ENCODE measurements at regions not wholly inside any gene's neighbourhood (a gene's known extent, or its start where the extent isn't known, plus 50 kb on each side); places are given as distances from the start of the nearest gene placed in this dataset.

GRCh38 chr2:217625557-217626169 lies 377.1 kb downstream of the TNS1 start:
- no peak for DNase-seq (ENCODE audit: low spot score)

- no peak for DNase-seq (ENCODE audit: low spot score)
These were observed 379.4 kb downstream of the TNS1 start for GRCh38 chr2:217623281-217623912.

- DNase-seq (ENCODE audit: low spot score): peak; percentile 36
These were observed 380.4 kb downstream of the TNS1 start for GRCh38 chr2:217622205-217623060.

GRCh38 chr2:217621391-217621801 lies 381.4 kb downstream of the TNS1 start:
- no peak for DNase-seq (ENCODE audit: low spot score)

- no peak for DNase-seq (ENCODE audit: low spot score)
These were observed 384.1 kb downstream of the TNS1 start for GRCh38 chr2:217618744-217619143.

- DNase-seq (ENCODE audit: low spot score): no peak
These were observed 385.2 kb downstream of the TNS1 start for GRCh38 chr2:217617616-217618022.

- no peak for DNase-seq (ENCODE audit: low spot score)
These were observed 385.9 kb downstream of the TNS1 start for GRCh38 chr2:217616936-217617335.

- DNase-seq (ENCODE audit: low spot score): no peak
These were observed 387.6 kb downstream of the TNS1 start for GRCh38 chr2:217615171-217615570.

GRCh38 chr2:217614498-217614897 lies 388.3 kb downstream of the TNS1 start:
- DNase-seq (ENCODE audit: low spot score): no peak

GRCh38 chr2:217614096-217614495 lies 388.7 kb downstream of the TNS1 start:
- DNase-seq (ENCODE audit: low spot score): no peak

- DNase-seq (ENCODE audit: low spot score): no peak
These were observed 389.9 kb downstream of the TNS1 start for GRCh38 chr2:217612920-217613319.

GRCh38 chr2:217612211-217612610 lies 390.6 kb downstream of the TNS1 start:
- DNase-seq (ENCODE audit: low spot score): no peak

- DNase-seq (ENCODE audit: low spot score): no peak
These were observed 391.1 kb downstream of the TNS1 start for GRCh38 chr2:217611626-217612127.

GRCh38 chr2:217611056-217611455 lies 391.7 kb downstream of the TNS1 start:
- DNase-seq (ENCODE audit: low spot score): no peak

- no peak for DNase-seq (ENCODE audit: low spot score)
These were observed 392.4 kb downstream of the TNS1 start for GRCh38 chr2:217610401-217610814.

- DNase-seq (ENCODE audit: low spot score): no peak
These were observed 392.8 kb downstream of the TNS1 start for GRCh38 chr2:217609952-217610351.

- DNase-seq (ENCODE audit: low spot score): no peak
These were observed 396.5 kb downstream of the TNS1 start for GRCh38 chr2:217606296-217606695.

- DNase-seq (ENCODE audit: low spot score): no peak
These were observed 398.1 kb downstream of the TNS1 start for GRCh38 chr2:217604527-217605194.

GRCh38 chr2:217601601-217602000 lies 401.2 kb downstream of the TNS1 start:
- no peak for DNase-seq (ENCODE audit: low spot score)

GRCh38 chr2:217599906-217600305 lies 402.9 kb downstream of the TNS1 start:
- DNase-seq (ENCODE audit: low spot score): no peak

GRCh38 chr2:217597681-217598080 lies 405.1 kb downstream of the TNS1 start:
- DNase-seq (ENCODE audit: low spot score): no peak

GRCh38 chr2:217597145-217597544 lies 405.6 kb downstream of the TNS1 start:
- no peak for DNase-seq (ENCODE audit: low spot score)

Measured in A172 (cell line).